Aorta (tissue), 5 donors: ENCODE measurements at regions not wholly inside any gene's neighbourhood (a gene's known extent, or its start where the extent isn't known, plus 50 kb on each side); places are given as distances from the start of the nearest gene placed in this dataset.

Experiments
- ATAC-seq: fragments of 200-7000 bp; cut with Tn5 transposase; one replicate; pipeline ENCODE4 v1.9.1; 2022; ENCODE audit warnings: moderate library complexity; ENCODE audit not compliant: low FRiP score
- DNase-seq, 2 donors: peaks; one replicate each; pipeline ENCODE4 v3.0.0-alpha.2; 2020
- H3K27ac ChIP-seq, 2 donors: one replicate each; pipeline ENCODE4 v1.5.1; 2013; ENCODE audit warnings: low read length in 2 of 2, mild to moderate bottlenecking in 2 of 2, moderate library complexity in 2 of 2, control low read depth in 1 of 2, inconsistent platforms in 1 of 2, low read depth in 1 of 2
- H3K27me3 ChIP-seq, 2 donors: one replicate each; pipeline ENCODE4 v1.6.1; 2013; ENCODE audit warnings: control low read depth in 1 of 2, low read length in 1 of 2, mild to moderate bottlenecking in 1 of 2, moderate library complexity in 1 of 2; ENCODE audit not compliant: insufficient read depth in 2 of 2, control insufficient read depth in 1 of 2
- H3K36me3 ChIP-seq, 2 donors: one replicate each; pipeline ENCODE4 v1.6.1; 2013; ENCODE audit warnings: control low read depth in 1 of 2, low read length in 1 of 2, mild to moderate bottlenecking in 1 of 2; ENCODE audit not compliant: insufficient read depth in 2 of 2, control insufficient read depth in 1 of 2
- H3K4me1 ChIP-seq, 2 donors: one replicate each; pipeline ENCODE4 v1.6.1; 2013; ENCODE audit warnings: low read length in 2 of 2, control low read depth in 1 of 2, mild to moderate bottlenecking in 1 of 2, moderate library complexity in 1 of 2; ENCODE audit not compliant: insufficient read depth in 2 of 2, control insufficient read depth in 1 of 2
- H3K4me3 ChIP-seq, 2 donors: one replicate each; pipeline ENCODE4 v1.5.1; 2013; ENCODE audit warnings: low read length in 2 of 2, control low read depth in 1 of 2, mild to moderate bottlenecking in 1 of 2
- H3K9me3 ChIP-seq: one replicate; pipeline ENCODE4 v1.6.1; 2013; ENCODE audit warnings: mild to moderate bottlenecking, low read length; ENCODE audit not compliant: control insufficient read depth
- WGBS, 2 donors: extraction: QIAGEN DNeasy Blood & Tissue Kit; methylation state at CpG; one replicate each; pipeline ENCODE4 v1.1.7; 2013; 5-methylcytosine and 5-hydroxymethylcytosine counted together
- intact Hi-C, 2 donors: fragments of 100-400 bp; cut with DNase I; formaldehyde crosslinking; loops; one replicate each; pipeline versions ENCODE4 v1.14.2 to v1.15.0; 2022
- donor health status: healthy with polysubstance abuse.
- donor health status: Bipolar disorder and iron deficiency.
- donor health status: DM: no; HTN: no; CAD: no.
- donor health status: DM: no; HTN: no; CAD: no.
- donor health status: DM: yes; HTN: yes; CAD: no.

DNA sequence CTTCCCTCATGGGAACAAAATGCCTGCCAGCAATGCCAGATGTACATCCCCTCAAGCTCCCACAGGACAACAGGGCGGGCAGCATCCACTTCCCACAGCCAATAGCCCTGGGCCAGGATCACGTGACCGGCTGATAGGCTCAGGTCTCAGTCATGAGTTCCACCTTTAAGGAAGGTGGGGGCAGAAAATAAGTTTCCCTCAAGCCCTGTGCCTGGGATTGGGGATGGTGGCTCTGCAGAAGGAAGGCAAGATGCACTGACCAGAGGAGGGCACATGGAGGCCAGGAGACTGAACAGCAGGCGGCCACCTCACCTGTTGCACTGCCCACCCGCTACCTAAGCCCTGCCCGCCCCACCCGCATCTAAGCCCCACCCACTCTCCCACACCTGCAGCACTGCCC, 149.1 kb downstream of the BMP7 start:
- H3K4me3 ChIP-seq: no peak overlapping the region
- DNase-seq (peak in 1 of 2 donors; percentile 10), ATAC-seq (no peak)
- intact Hi-C loops: no loop called here
- 82 to 87% methylated on average over 6 to 7 of the region's 7 CpGs for WGBS, 2 donors
- no peaks in the 10 kb centered on the region for H3K9me3 ChIP-seq
- H3K4me1 ChIP-seq: no peaks in the 10 kb centered on the region
- H3K27me3 ChIP-seq: no peaks in the 10 kb centered on the region
- no peaks in the 10 kb centered on the region for H3K36me3 ChIP-seq
- no peak overlapping the region for H3K27ac ChIP-seq

- no peaks in the 10 kb centered on the region for H3K36me3 ChIP-seq
- no peaks in the 10 kb centered on the region for H3K9me3 ChIP-seq
- intact Hi-C loops: no loop called here
- ATAC-seq (no peak), DNase-seq (peak in 1 of 2 donors; percentile 1)
- WGBS, 2 donors: 88 to 92% methylated on average over 15 to 21 of the region's 21 CpGs
- no peak overlapping the region for H3K4me3 ChIP-seq
- H3K27me3 ChIP-seq: no peaks in the 10 kb centered on the region
- H3K27ac ChIP-seq: no peak overlapping the region
- no peaks in the 10 kb centered on the region for H3K4me1 ChIP-seq
Measured at GRCh38 chr20:57118107-57118769, 148.2 kb downstream of the BMP7 start.
